ENCODE measurements at regions not wholly inside any gene's neighbourhood (a gene's known extent, or its start where the extent isn't known, plus 50 kb on each side); places are given as distances from the start of the nearest gene placed in this dataset.

GRCh38 chr13:47226516-47226915 is 329.7 kb upstream of the HTR2A start:
- DNase-seq, result no peak

- no peak for DNase-seq
These were observed 323.7 kb upstream of the HTR2A start for GRCh38 chr13:47220453-47221140.

GRCh38 chr13:47218611-47219010 is 321.8 kb upstream of the HTR2A start:
- DNase-seq, result no peak

DNA sequence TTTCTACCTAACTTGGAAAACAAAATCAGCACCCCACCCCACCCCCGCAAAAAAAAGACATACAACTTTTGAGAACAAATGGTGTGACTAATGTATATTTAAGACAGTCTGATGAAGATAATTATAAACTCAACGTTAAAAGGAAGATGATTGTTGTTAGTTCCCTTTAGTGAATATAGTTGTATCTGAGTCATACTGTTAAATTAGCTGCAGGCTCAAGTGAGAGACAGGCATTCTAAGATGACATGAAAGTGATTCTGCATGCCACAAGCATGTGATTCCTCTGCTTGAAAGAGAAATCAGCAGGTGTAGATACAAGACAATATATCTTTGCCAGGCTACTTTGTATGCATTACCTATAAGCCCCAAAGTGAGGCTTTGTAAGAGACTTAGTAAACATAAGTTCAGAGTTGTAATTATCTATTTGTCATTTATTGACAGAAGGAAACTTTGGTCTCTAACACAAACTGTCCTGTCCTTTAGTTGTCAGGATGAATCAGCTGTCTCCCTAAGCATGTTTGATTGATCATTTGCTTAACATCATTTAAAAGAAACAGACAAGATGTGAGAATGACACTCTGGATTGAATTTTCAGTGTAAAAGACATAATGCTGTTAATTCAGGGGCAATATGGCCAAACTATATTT is 319.4 kb upstream of the HTR2A start:
- DNase-seq, result peak; percentile 0

DNA sequence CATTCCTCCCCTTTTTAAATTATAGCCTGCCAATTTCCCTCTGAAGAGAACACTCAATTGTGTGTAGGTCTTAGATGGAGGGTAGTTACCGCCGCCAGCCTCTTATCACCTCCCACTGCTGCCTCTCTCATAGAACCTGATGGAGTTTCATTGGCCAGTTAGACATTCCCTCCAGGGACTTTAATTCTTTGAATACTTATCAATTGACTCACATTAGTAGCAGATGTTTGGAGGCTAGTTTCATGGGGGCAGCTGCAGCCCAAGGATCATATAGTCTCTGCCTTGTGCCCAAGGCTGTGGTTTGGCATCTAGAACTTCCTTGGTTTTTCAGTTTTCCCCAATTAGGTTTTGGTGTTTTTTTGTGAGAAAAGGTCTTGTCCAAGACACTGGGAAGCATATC is 318.9 kb upstream of the HTR2A start:
- no peak for DNase-seq

GRCh38 chr13:47213047-47213446 is 316.2 kb upstream of the HTR2A start:
- no peak for DNase-seq

- DNase-seq, result no peak
These were observed 314.3 kb upstream of the HTR2A start for GRCh38 chr13:47211106-47211505.

GRCh38 chr13:47206111-47206510 is 309.3 kb upstream of the HTR2A start:
- no peak for DNase-seq

DNA sequence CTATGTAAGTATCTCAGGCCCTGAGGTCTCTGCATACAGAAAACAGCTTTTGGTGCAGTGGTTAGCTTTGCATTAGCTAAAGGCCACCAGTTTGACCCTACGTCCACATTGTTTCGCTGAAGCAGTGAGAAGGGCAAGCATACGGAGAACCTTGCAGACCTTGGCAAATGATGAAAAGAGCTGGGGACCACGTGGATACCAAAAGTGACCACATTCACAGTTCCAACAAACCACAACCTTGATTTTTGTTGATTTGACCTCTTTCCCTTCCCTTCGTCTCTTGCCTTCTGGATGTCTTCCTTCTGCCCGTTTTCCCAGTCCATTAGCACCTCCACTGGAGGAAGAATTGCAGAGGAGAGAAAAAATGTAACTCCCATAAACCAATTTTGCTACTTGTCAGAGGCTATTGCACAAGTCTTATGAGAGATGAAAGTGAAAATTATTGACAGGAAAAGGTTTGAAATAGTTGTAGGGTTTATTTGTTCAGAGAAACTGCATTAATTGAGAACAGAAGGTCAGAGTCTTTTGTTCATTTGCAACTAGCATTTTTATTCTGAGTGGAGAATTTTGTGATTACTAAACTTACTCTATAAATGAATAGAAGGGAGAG is 293.9 kb upstream of the HTR2A start:
- DNase-seq, result no peak

- DNase-seq, result no peak
These were observed 291.9 kb upstream of the HTR2A start for GRCh38 chr13:47188802-47189201.

GRCh38 chr13:47186471-47186870 is 289.6 kb upstream of the HTR2A start:
- DNase-seq, result no peak

GRCh38 chr13:47184321-47184720 is 287.5 kb upstream of the HTR2A start:
- no peak for DNase-seq

DNA sequence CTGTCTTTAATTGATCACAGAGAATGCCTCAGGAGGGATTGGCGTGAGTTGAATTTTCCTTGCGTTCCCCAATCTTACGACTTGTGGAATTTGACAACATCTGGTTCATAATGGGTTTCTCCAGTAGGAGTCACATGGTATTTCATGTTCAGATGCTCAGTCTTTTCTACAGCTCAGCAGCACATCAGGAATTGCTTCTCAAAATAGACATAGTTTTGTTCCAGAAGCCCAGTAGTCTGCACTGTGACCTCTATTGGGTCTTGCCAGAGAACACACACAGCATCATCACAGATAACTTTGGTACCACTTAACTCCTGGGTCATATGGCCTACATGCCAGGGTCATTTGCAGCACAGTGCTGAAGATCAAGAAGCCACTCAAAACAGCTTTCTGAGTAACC is 282.5 kb upstream of the HTR2A start:
- no peak for DNase-seq

DNA sequence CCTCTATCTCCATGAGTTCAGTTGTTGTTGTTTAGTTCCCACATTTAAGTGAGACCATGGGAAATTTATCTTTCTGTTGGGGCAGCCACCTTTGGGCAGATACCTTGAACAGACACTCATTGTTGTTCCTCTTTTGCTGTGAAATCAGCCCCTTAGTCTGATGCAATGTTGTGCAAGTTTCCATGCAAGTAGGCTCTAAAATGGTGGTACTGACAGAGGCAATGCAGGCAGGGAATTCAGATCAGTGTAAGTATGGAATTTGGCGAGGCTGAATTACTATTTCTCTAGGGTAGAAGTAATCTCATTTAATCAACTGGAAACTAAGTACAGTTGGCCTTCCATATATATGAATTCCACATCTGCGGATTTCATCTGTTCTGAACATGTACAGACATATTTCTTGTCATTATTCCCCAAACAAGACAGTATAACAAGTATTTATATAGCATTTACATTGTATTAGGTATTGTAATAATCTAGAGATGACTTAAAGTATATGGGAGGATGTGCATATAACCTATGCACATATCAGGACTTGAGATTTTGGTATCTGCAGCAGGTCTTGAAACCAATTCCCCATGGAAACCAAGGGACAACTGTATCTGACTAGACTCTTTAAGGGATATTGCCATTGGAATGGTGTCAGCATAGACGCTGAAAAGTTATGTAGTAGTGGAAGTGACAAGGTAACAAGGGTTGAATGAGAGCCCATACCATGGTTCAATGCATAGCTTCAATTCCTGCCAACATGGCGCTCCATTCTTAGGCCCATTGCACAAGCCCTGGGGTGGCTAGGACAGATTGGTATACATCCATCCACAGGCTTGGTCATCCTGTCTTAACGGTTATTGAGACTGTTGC is 281.5 kb upstream of the HTR2A start:
- no peak for DNase-seq

- no peak for DNase-seq
These were observed 278.5 kb upstream of the HTR2A start for GRCh38 chr13:47175172-47175866.

- no peak for DNase-seq
These were observed 274.1 kb upstream of the HTR2A start for GRCh38 chr13:47170971-47171370.

GRCh38 chr13:47168618-47169017 is 271.8 kb upstream of the HTR2A start:
- DNase-seq, result no peak

GRCh38 chr13:47168066-47168465 is 271.2 kb upstream of the HTR2A start:
- no peak for DNase-seq

- DNase-seq, result no peak
These were observed 269.5 kb upstream of the HTR2A start for GRCh38 chr13:47166336-47166735.

DNA sequence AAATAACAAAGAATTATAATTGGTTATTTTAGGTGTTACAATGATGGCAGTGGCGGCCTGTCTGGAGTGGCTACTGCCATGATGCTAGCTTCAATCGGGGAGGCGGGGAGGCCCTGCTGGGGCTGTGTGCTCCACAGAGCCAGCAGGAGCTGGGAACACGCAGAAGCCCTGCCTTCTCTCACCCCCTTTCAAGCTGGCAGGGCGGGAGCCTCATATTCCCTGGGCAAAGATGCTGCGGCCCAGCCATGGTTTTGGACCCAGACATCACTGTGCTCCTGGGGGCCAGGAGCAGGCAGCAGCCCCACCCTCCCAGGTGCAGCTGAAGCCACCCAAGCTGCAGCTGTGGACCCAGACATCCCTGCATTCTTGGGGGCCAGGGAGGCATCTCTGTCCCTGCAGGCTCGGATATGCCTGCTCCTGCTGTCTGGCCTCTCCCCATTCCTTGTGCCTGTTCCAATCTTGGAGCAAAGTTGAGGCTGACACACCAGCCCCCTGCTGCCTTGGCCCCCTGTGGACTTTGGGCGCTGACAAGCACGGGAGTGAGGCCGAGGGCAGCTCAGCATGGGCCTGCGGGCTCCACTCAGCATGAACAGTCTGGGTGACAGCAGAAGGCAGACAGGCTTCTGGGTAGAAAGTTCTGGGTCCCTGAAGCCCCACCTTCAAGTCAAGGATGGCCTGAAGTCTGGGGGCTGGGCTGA is 263.1 kb upstream of the HTR2A start:
- DNase-seq, result no peak

GRCh38 chr13:47158593-47158992 is 261.7 kb upstream of the HTR2A start:
- DNase-seq, result no peak

GRCh38 chr13:47148543-47148942 is 251.7 kb upstream of the HTR2A start:
- no peak for DNase-seq
